ENCODE measurements at regions not wholly inside any gene's neighbourhood (a gene's known extent, or its start where the extent isn't known, plus 50 kb on each side); places are given as distances from the start of the nearest gene placed in this dataset.

GRCh38 chr1:47517946-47518345 lies 80.1 kb downstream of the FOXD2 start:
- no peak overlapping the region for H3K4me3 ChIP-seq
- peaks cover 0 to 8% (median 8%) of the 10 kb centered on the region in 3 donors for H3K9me3 ChIP-seq
- H3K27ac ChIP-seq: no peak overlapping the region
- peaks cover 0 to 25% (median 11%) of the 10 kb centered on the region in 4 donors for H3K4me1 ChIP-seq
- DNase-seq: no peak
- no peak for TF ChIP-seq CTCF (IDR thresholded peaks at IDR 0.05)
- no peaks in the 10 kb centered on the region for H3K36me3 ChIP-seq
- H3K27me3 ChIP-seq: no peaks in the 10 kb centered on the region
- intact Hi-C loops (cut with DNase I; ENCODE audit: low total_unique reads): no loop called here

GRCh38 chr1:47519491-47519890 lies 81.6 kb downstream of the FOXD2 start:
- Histone ChIP-seq H3K27me3 (no peaks in the 10 kb centered on the region), H3K9me3 (peaks cover 0 to 3% (median 3%) of the 10 kb centered on the region in 3 donors), H3K4me3 (no peak overlapping the region), H3K4me1 (peaks cover 0 to 27% (median 11%) of the 10 kb centered on the region in 4 donors), H3K36me3 (no peaks in the 10 kb centered on the region), H3K27ac (no peak overlapping the region)
- DNase-seq: no peak
- TF ChIP-seq CTCF (IDR thresholded peaks at IDR 0.05): no peak
- intact Hi-C loops (cut with DNase I; ENCODE audit: low total_unique reads): no loop called here

GRCh38 chr1:47519971-47520370 lies 82.1 kb downstream of the FOXD2 start:
- H3K4me3 ChIP-seq: no peak overlapping the region
- DNase-seq: no peak
- intact Hi-C loops (cut with DNase I; ENCODE audit: low total_unique reads): no loop called here
- peak overlapping the region; percentile 78 to 81 for H3K27ac ChIP-seq
- H3K9me3 ChIP-seq: no peaks in the 10 kb centered on the region
- peaks cover 0 to 27% (median 11%) of the 10 kb centered on the region in 4 donors for H3K4me1 ChIP-seq
- H3K36me3 ChIP-seq: no peaks in the 10 kb centered on the region
- TF ChIP-seq CTCF (IDR thresholded peaks at IDR 0.05): no peak
- H3K27me3 ChIP-seq: no peaks in the 10 kb centered on the region

GRCh38 chr1:47521034-47521881 lies 83.4 kb downstream of the FOXD2 start:
- no peak overlapping the region for H3K4me3 ChIP-seq
- intact Hi-C loops (cut with DNase I; ENCODE audit: low total_unique reads): no loop called here
- TF ChIP-seq CTCF (IDR thresholded peaks at IDR 0.05): no peak
- peak overlapping the region; percentile 78 to 81 for H3K27ac ChIP-seq
- H3K36me3 ChIP-seq: no peaks in the 10 kb centered on the region
- no peaks in the 10 kb centered on the region for H3K27me3 ChIP-seq
- H3K9me3 ChIP-seq: no peaks in the 10 kb centered on the region
- H3K4me1 ChIP-seq: peaks cover 0 to 27% (median 11%) of the 10 kb centered on the region in 4 donors
- peak; percentile 72 to 90 for DNase-seq

GRCh38 chr1:47522935-47523834 lies 85.3 kb downstream of the FOXD2 start:
- Histone ChIP-seq H3K9me3 (no peaks in the 10 kb centered on the region), H3K4me3 (no peak overlapping the region), H3K27me3 (no peaks in the 10 kb centered on the region), H3K27ac (peak overlapping the region in 1 of 2 donors; percentile 13), H3K4me1 (peaks cover 0 to 27% (median 11%) of the 10 kb centered on the region in 4 donors), H3K36me3 (no peaks in the 10 kb centered on the region)
- no peak for TF ChIP-seq CTCF (IDR thresholded peaks at IDR 0.05)
- no peak for DNase-seq
- intact Hi-C loops (cut with DNase I; ENCODE audit: low total_unique reads): no loop called here
